Mesenchymal stem cell (in vitro differentiated cells and primary cell): ENCODE measurements at regions not wholly inside any gene's neighbourhood (a gene's known extent, or its start where the extent isn't known, plus 50 kb on each side); places are given as distances from the start of the nearest gene placed in this dataset.

ENCODE experiments used
- DNase-seq: peaks from one replicate; pipeline ENCODE4 v3.0.0-alpha.2; 2013
- H2AFZ ChIP-seq: one replicate; pipeline ENCODE4 v1.6.1; 2013; ENCODE audit warnings: low read depth, mild to moderate bottlenecking, control low read depth, inconsistent platforms, low read length, moderate library complexity
- H2AK5ac ChIP-seq: 2 replicates; pipeline ENCODE4 v1.6.1; 2013; ENCODE audit warnings: low read length, moderate library complexity, mild to moderate bottlenecking, inconsistent platforms; ENCODE audit not compliant: severe bottlenecking
- H2BK120ac ChIP-seq: one replicate; pipeline ENCODE4 v1.6.1; 2013; ENCODE audit warnings: low read depth, mild to moderate bottlenecking, inconsistent platforms, low read length, moderate library complexity
- H2BK12ac ChIP-seq, 2 experiments: one replicate each; pipeline ENCODE4 v1.6.1; 2013; ENCODE audit warnings: inconsistent platforms in 2 of 2, low read length in 2 of 2, mild to moderate bottlenecking in 2 of 2, moderate library complexity in 2 of 2, control low read depth in 1 of 2
- H2BK15ac ChIP-seq: one replicate; pipeline ENCODE4 v1.6.1; 2013; ENCODE audit warnings: mild to moderate bottlenecking, low read depth, inconsistent platforms; ENCODE audit not compliant: poor library complexity, severe bottlenecking
- H2BK5ac ChIP-seq: 2 replicates; pipeline ENCODE4 v1.6.1; 2013; ENCODE audit warnings: low read depth, mild to moderate bottlenecking, low read length, control low read depth, inconsistent platforms; ENCODE audit not compliant: poor library complexity, severe bottlenecking
- H3K14ac ChIP-seq, 2 experiments: one replicate each; pipeline ENCODE4 v1.6.1; 2013; ENCODE audit warnings: inconsistent platforms in 2 of 2, low read length in 2 of 2, control low read depth in 1 of 2, mild to moderate bottlenecking in 1 of 2, moderate library complexity in 1 of 2
- H3K18ac ChIP-seq, 2 experiments: one replicate each; pipeline ENCODE4 v1.6.1; 2013; ENCODE audit warnings: inconsistent platforms in 2 of 2, low read length in 2 of 2, control low read depth in 1 of 2, low read depth in 1 of 2, mild to moderate bottlenecking in 1 of 2
- H3K23ac ChIP-seq, 2 experiments: one replicate each; pipeline ENCODE4 v1.6.1; 2013; ENCODE audit warnings: inconsistent platforms in 2 of 2, low read length in 2 of 2, mild to moderate bottlenecking in 2 of 2, moderate library complexity in 2 of 2, control low read depth in 1 of 2
- H3K27ac ChIP-seq: 2 replicates; pipeline ENCODE4 v1.5.1; 2013; ENCODE audit warnings: mild to moderate bottlenecking, moderate library complexity, low read length, control low read depth, inconsistent platforms; ENCODE audit not compliant: poor library complexity, severe bottlenecking
- H3K27me3 ChIP-seq, 2 experiments: 2 replicates each; pipeline versions ENCODE4 v1.6.1 to v1.7.0; 2013; ENCODE audit warnings: low read length in 2 of 2, mild to moderate bottlenecking in 2 of 2, moderate library complexity in 2 of 2, control low read depth in 1 of 2, inconsistent platforms in 1 of 2; ENCODE audit not compliant: control insufficient read depth in 1 of 2, insufficient read depth in 1 of 2
- H3K36me3 ChIP-seq, 2 experiments: 2 replicates each; pipeline versions ENCODE4 v1.6.1 to v1.7.0; 2013; ENCODE audit warnings: low read length in 2 of 2, control low read depth in 1 of 2, inconsistent platforms in 1 of 2, low read depth in 1 of 2, mild to moderate bottlenecking in 1 of 2; ENCODE audit not compliant: insufficient read depth in 2 of 2, control insufficient read depth in 1 of 2
- H3K4ac ChIP-seq, 2 experiments: one replicate each; pipeline ENCODE4 v1.6.1; 2013; ENCODE audit warnings: inconsistent platforms in 2 of 2, low read length in 2 of 2, mild to moderate bottlenecking in 2 of 2, moderate library complexity in 2 of 2, control low read depth in 1 of 2, low read depth in 1 of 2
- H3K4me1 ChIP-seq: 2 replicates; pipeline ENCODE4 v1.6.1; 2013; ENCODE audit warnings: low read depth, low read length, control low read depth; ENCODE audit not compliant: control insufficient read depth, insufficient read depth
- H3K4me2 ChIP-seq: 2 replicates; pipeline ENCODE4 v1.6.1; 2013; ENCODE audit warnings: low read length, mild to moderate bottlenecking, inconsistent platforms; ENCODE audit not compliant: poor library complexity, severe bottlenecking
- H3K4me3 ChIP-seq, 2 experiments: 2 replicates each; pipeline versions ENCODE4 v1.5.1 to v1.7.0; 2013; ENCODE audit warnings: low read length in 2 of 2, mild to moderate bottlenecking in 2 of 2, control low read depth in 1 of 2, low read depth in 1 of 2; ENCODE audit not compliant: insufficient read depth in 1 of 2
- H3K79me1 ChIP-seq: replicated peaks from 2 replicates; pipeline ENCODE4 v1.6.1; 2013; ENCODE audit warnings: mild to moderate bottlenecking, control low read depth, low read length, inconsistent platforms; ENCODE audit not compliant: poor library complexity, severe bottlenecking
- H3K9ac ChIP-seq: 2 replicates; pipeline ENCODE4 v1.7.0; 2013; ENCODE audit warnings: mild to moderate bottlenecking, low read length, moderate library complexity
- H3K9me3 ChIP-seq: 2 replicates; pipeline ENCODE4 v1.7.0; 2013; ENCODE audit warnings: mild to moderate bottlenecking, low read length; ENCODE audit not compliant: control insufficient read depth
- H4K8ac ChIP-seq: one replicate; pipeline ENCODE4 v1.6.1; 2013; ENCODE audit warnings: inconsistent platforms, mild to moderate bottlenecking, low read length, moderate library complexity
- H4K91ac ChIP-seq: one replicate; pipeline ENCODE4 v1.6.1; 2013; ENCODE audit warnings: mild to moderate bottlenecking, low read length, inconsistent platforms
- WGBS: methylation state at CpG from one replicate; pipeline ENCODE4 v1.1.7; 2013; ENCODE audit warnings: mixed read lengths; 5-methylcytosine and 5-hydroxymethylcytosine counted together

DNA sequence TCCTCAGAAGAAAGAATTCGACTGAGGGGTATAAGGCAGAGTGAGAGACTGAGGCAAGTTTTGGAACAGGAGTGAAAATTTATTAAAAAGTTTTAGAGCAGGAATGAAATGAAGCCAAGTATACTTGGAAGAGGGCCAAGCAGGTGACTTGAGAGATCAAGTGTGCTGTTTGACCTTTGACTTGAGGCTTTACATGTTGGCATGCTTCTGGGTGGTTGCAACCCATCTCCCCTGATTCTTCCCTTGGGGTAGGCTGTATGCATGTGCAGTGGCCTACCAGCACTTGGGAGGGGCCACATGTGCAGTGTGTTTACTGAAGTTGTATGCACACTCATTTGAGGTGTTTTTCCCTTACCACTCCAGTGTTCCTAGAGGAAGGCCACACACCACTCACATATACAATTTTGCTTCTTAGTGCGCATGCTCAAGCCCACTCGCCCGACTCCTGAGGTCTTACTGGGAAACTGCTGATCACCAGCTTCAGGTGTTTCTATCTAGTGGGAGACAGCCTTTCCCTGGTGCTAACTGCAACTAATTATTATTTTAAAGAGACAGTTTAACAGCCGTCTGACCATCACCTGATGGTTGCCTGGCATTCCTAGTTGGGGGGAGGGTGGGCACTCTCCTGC lies 61.5 kb upstream of the CADPS start:
- Histone ChIP-seq H3K9ac (no peak overlapping the region), H3K4me3 (no peak overlapping the region), H3K14ac (no peak overlapping the region), H2BK12ac (no peak overlapping the region), H3K79me1 (no peaks in the 10 kb centered on the region), H4K8ac (no peak overlapping the region), H2BK120ac (no peak overlapping the region), H3K23ac (no peak overlapping the region), H2AK5ac (no peak overlapping the region), H3K4me1 (no peaks in the 10 kb centered on the region), H4K91ac (no peak overlapping the region), H3K36me3 (no peaks in the 10 kb centered on the region), H3K4me2 (no peak overlapping the region), H3K18ac (no peak overlapping the region), H2BK5ac (no peak overlapping the region), H3K27me3 (no peaks in the 10 kb centered on the region), H3K9me3 (no peaks in the 10 kb centered on the region), H2AFZ (no peak overlapping the region), H3K4ac (no peak overlapping the region), H2BK15ac (no peak overlapping the region), H3K27ac (no peak overlapping the region)
- DNase-seq: no peak
- 70% methylated on average over 4 of the region's 5 CpGs for WGBS

DNA sequence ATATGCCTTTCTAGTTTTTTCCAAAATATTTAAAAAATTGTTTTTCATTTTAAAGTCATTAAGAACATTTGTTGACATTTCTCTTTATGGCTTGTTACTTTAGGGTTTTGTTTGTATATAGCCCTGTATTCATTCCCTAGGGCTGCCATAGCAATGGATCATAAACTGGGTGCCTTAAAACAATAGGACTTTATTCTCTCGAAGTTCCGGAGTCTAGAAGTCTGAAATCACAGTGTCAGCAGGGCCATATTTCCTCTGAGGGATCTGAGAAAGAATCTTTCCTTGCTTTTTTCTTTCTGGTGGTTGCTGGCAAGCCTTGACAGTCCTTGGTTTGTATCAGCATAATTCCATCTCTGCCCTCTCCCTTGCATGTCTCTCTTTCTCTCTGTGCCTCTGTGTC lies 63.4 kb upstream of the CADPS start:
- H2BK120ac ChIP-seq: no peak overlapping the region
- no peak overlapping the region for H2BK12ac ChIP-seq
- no peak overlapping the region for H2BK5ac ChIP-seq
- no peak overlapping the region for H3K4me3 ChIP-seq
- no peaks in the 10 kb centered on the region for H3K27me3 ChIP-seq
- H3K36me3 ChIP-seq: no peaks in the 10 kb centered on the region
- H3K27ac ChIP-seq: no peak overlapping the region
- WGBS: 72% methylated on average over 2 of the region's 2 CpGs
- H4K91ac ChIP-seq: no peak overlapping the region
- H4K8ac ChIP-seq: no peak overlapping the region
- H3K4me2 ChIP-seq: no peak overlapping the region
- no peak for DNase-seq
- no peaks in the 10 kb centered on the region for H3K79me1 ChIP-seq
- no peaks in the 10 kb centered on the region for H3K4me1 ChIP-seq
- no peak overlapping the region for H3K23ac ChIP-seq
- H3K9ac ChIP-seq: no peak overlapping the region
- H3K18ac ChIP-seq: no peak overlapping the region
- no peaks in the 10 kb centered on the region for H3K9me3 ChIP-seq
- no peak overlapping the region for H2BK15ac ChIP-seq
- H2AK5ac ChIP-seq: no peak overlapping the region
- H3K4ac ChIP-seq: no peak overlapping the region
- H3K14ac ChIP-seq: no peak overlapping the region
- no peak overlapping the region for H2AFZ ChIP-seq

DNA sequence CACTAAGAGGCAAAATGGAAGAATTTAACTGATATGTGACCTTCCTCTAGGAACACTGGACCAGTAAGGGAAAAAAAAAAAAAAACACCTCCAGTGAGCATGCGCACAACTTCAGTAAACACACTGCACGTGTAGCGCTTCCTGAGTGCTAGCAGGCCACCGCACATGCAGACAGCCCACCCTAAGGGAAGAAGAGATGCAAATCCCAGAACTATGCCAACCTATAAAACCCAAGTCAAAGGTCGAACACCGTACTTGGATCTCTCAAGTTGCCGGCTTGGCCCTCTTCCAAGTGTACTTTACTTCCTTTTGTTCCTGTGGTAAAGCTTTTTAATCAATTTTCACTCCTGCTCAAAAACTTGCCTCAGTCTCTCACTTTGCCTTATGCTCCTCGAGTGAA lies 64.5 kb upstream of the CADPS start:
- H3K4me1 ChIP-seq: no peaks in the 10 kb centered on the region
- H2BK120ac ChIP-seq: no peak overlapping the region
- no peak overlapping the region for H2BK5ac ChIP-seq
- no peak overlapping the region for H3K9ac ChIP-seq
- no peak overlapping the region for H2BK15ac ChIP-seq
- H3K36me3 ChIP-seq: no peaks in the 10 kb centered on the region
- no peak overlapping the region for H3K4me2 ChIP-seq
- no peak overlapping the region for H4K8ac ChIP-seq
- WGBS: 81% methylated on average over 7 of the region's 8 CpGs
- no peak overlapping the region for H3K27ac ChIP-seq
- H3K79me1 ChIP-seq: no peaks in the 10 kb centered on the region
- H2BK12ac ChIP-seq: no peak overlapping the region
- H3K27me3 ChIP-seq: no peaks in the 10 kb centered on the region
- no peak overlapping the region for H2AK5ac ChIP-seq
- no peak overlapping the region for H3K23ac ChIP-seq
- no peak overlapping the region for H2AFZ ChIP-seq
- no peak overlapping the region for H3K4ac ChIP-seq
- no peak for DNase-seq
- H3K4me3 ChIP-seq: no peak overlapping the region
- no peak overlapping the region for H3K14ac ChIP-seq
- H3K18ac ChIP-seq: no peak overlapping the region
- H4K91ac ChIP-seq: no peak overlapping the region
- no peaks in the 10 kb centered on the region for H3K9me3 ChIP-seq

DNA sequence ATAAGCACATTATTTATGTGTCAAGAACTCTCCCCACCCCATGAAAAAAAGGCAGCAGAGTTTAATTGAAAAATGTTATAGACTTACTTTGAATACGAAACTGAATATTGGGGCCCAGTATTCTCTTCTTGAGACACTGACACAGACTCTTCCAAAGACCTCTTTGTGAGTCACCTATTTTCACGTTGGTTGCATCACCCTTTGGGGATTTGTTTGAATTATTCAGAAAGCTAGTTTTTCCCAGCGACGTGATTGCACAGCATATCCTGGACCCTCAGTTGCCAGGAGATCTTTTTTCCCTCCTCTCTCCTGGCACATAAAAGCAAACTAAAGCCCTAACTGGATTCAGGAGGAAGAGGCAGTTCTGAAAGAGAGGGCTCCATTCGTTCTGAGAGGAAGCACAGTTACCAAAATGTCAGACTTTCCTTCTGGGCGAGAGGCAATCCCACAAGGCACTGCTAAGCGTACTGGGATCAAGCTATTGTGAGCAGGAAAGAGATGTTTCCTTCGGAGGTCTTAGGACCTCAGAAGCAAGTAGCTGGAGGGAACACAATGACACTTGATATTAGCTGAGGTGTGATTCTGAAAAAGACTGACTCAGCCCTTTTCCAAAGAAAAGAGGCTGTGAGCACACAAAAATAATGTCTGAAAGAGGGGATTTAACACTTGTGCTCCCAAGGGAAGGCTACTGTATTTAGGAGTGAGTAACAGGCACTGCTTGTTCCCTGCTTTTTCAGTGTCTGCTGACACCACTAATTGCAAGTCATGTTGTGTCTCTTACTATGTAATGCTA lies 65.8 kb upstream of the CADPS start:
- Histone ChIP-seq H3K14ac (no peak overlapping the region), H3K4me2 (no peak overlapping the region), H3K4me3 (no peak overlapping the region), H2AFZ (no peak overlapping the region), H3K9me3 (no peaks in the 10 kb centered on the region), H3K4me1 (no peaks in the 10 kb centered on the region), H3K18ac (no peak overlapping the region), H3K36me3 (no peaks in the 10 kb centered on the region), H3K27me3 (no peaks in the 10 kb centered on the region), H4K91ac (no peak overlapping the region), H4K8ac (no peak overlapping the region), H2BK5ac (no peak overlapping the region), H3K4ac (no peak overlapping the region), H2BK15ac (no peak overlapping the region), H2BK120ac (no peak overlapping the region), H2AK5ac (no peak overlapping the region), H3K9ac (peak overlapping the region; percentile 3), H3K27ac (no peak overlapping the region), H3K79me1 (no peaks in the 10 kb centered on the region), H3K23ac (no peak overlapping the region), H2BK12ac (no peak overlapping the region)
- 53% methylated on average over 7 of the region's 8 CpGs for WGBS
- DNase-seq: peak; percentile 14
